NB4 (cell line): ENCODE measurements at regions not wholly inside any gene's neighbourhood (a gene's known extent, or its start where the extent isn't known, plus 50 kb on each side); places are given as distances from the start of the nearest gene placed in this dataset.

Experiments
- CTCF ChIP-seq: IDR thresholded peaks from one replicate; pipeline ENCODE4 v1.5.1; 2012; ENCODE audit warnings: low read depth, low read length
- MAX ChIP-seq: IDR thresholded peaks from 2 replicates; pipeline ENCODE4 v1.6.1; 2011; ENCODE audit warnings: low read depth, low read length
- MYC ChIP-seq: IDR thresholded peaks from 2 replicates; pipeline ENCODE4 v1.6.1; 2011; ENCODE audit warnings: low read depth, low read length
- POLR2A ChIP-seq: IDR thresholded peaks from 2 replicates; pipeline ENCODE4 v1.6.1; 2011; ENCODE audit warnings: mild to moderate bottlenecking; ENCODE audit not compliant: insufficient read length; ENCODE audit errors: extremely low read depth

- TF ChIP-seq POLR2A: no peak
- TF ChIP-seq CTCF: no peak
- no peak for TF ChIP-seq MAX
- no peak for TF ChIP-seq MYC
Observed at GRCh38 chr5:142537938-142538337, 148.0 kb downstream of the FGF1 start.
